ENCODE measurements at regions not wholly inside any gene's neighbourhood (a gene's known extent, or its start where the extent isn't known, plus 50 kb on each side); places are given as distances from the start of the nearest gene placed in this dataset.

DNA sequence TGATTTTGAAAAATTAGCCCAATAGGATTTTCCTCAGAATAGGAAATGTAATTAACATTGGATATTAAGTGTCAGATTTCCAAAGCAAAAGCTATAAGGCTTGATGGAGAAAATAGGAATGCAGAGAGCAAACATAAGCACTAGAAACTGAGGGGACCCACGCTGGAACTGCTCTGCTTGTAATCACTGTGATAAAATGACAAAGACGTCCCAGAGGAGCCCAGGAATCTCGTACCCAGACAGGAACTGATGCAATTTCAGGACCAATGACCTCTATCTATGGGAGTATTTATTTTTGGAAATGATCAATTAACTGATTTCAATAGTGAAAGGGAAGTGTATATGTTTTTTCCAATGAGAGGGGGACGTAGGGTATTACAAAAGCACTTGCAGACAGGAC is 714.5 kb upstream of the WWC1 start:
- TF ChIP-seq, protein P1, sequence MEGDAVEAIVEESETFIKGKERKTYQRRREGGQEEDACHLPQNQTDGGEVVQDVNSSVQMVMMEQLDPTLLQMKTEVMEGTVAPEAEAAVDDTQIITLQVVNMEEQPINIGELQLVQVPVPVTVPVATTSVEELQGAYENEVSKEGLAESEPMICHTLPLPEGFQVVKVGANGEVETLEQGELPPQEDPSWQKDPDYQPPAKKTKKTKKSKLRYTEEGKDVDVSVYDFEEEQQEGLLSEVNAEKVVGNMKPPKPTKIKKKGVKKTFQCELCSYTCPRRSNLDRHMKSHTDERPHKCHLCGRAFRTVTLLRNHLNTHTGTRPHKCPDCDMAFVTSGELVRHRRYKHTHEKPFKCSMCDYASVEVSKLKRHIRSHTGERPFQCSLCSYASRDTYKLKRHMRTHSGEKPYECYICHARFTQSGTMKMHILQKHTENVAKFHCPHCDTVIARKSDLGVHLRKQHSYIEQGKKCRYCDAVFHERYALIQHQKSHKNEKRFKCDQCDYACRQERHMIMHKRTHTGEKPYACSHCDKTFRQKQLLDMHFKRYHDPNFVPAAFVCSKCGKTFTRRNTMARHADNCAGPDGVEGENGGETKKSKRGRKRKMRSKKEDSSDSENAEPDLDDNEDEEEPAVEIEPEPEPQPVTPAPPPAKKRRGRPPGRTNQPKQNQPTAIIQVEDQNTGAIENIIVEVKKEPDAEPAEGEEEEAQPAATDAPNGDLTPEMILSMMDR (IDR thresholded peaks at IDR 0.05; ENCODE audit: low read depth, low read length, missing input control) = no peak
- TF ChIP-seq YY1 (IDR thresholded peaks at IDR 0.05) (no peak), SP1 (IDR thresholded peaks at IDR 0.05) (no peak), RXRA (IDR thresholded peaks at IDR 0.05) (no peak), RAD21 (IDR thresholded peaks at IDR 0.05) (no peak), GABPA (IDR thresholded peaks at IDR 0.05 in 1 of 2, conservative IDR thresholded peaks at IDR 0.05 in 1 of 2) (no peak), MAX (IDR thresholded peaks at IDR 0.05) (no peak), REST (IDR thresholded peaks at IDR 0.05) (no peak), EGR1 (IDR thresholded peaks at IDR 0.05; ENCODE audit: low read depth in 2 of 2) (no peak), JUND (IDR thresholded peaks at IDR 0.05) (no peak), TAF1 (conservative IDR thresholded peaks at IDR 0.05) (no peak), FOXA1 (IDR thresholded peaks at IDR 0.05) (no peak), ATF3 (IDR thresholded peaks at IDR 0.05) (no peak)

Data from liver (tissue), 3 donors.